Spleen (tissue), 11 donors: ENCODE measurements at regions not wholly inside any gene's neighbourhood (a gene's known extent, or its start where the extent isn't known, plus 50 kb on each side); places are given as distances from the start of the nearest gene placed in this dataset.
A peak's percentile ranks its signal among the peaks of the same experiment; 100 is the strongest.

Experiments used
- DNase-seq: peaks from one replicate; pipeline ENCODE4 v3.0.0-alpha.2; 2020
- H3K27ac ChIP-seq, 8 donors: fragments of 200-600 bp; sonication (generic) in 7 of 8; 1 replicate in 4 of 8; 2 replicates in 4 of 8; pipeline versions ENCODE4 v1.5.0 to v1.8.0; 2016 to 2021; ENCODE audit warnings: inconsistent platforms in 4 of 8, mild to moderate bottlenecking in 4 of 8, moderate library complexity in 1 of 8
- H3K27me3 ChIP-seq, 7 donors: fragments of 200-600 bp; sonication (generic) in 6 of 7; replicated peaks in 1 of 7; 1 replicate in 4 of 7; 2 replicates in 3 of 7; pipeline versions ENCODE4 v1.5.0 to v1.8.0; 2016 to 2021; ENCODE audit warnings: inconsistent platforms in 3 of 7, mild to moderate bottlenecking in 1 of 7
- H3K36me3 ChIP-seq, 6 donors: fragments of 200-600 bp; sonication (generic) in 5 of 6; 1 replicate in 4 of 6; 2 replicates in 2 of 6; pipeline versions ENCODE4 v1.5.0 to v1.8.0; 2016 to 2021; ENCODE audit warnings: inconsistent platforms in 2 of 6
- H3K4me1 ChIP-seq, 6 donors: fragments of 200-600 bp; sonication (generic) in 5 of 6; 1 replicate in 3 of 6; 2 replicates in 3 of 6; pipeline versions ENCODE4 v1.5.0 to v1.8.0; 2016 to 2021; ENCODE audit warnings: inconsistent platforms in 3 of 6
- H3K4me3 ChIP-seq, 8 donors: fragments of 200-600 bp; sonication (generic) in 7 of 8; 1 replicate in 4 of 8; 2 replicates in 4 of 8; pipeline versions ENCODE4 v1.5.0 to v1.8.0; 2016 to 2021; ENCODE audit warnings: inconsistent platforms in 4 of 8, mild to moderate bottlenecking in 4 of 8, moderate library complexity in 2 of 8
- H3K9me3 ChIP-seq, 8 donors: fragments of 200-600 bp; sonication (generic) in 7 of 8; 1 replicate in 4 of 8; 2 replicates in 4 of 8; pipeline versions ENCODE4 v1.5.0 to v1.8.0; 2016 to 2021; ENCODE audit warnings: inconsistent platforms in 4 of 8
- POLR2A ChIP-seq, 3 donors: fragments of 450-650 bp; IDR thresholded peaks; one replicate each; pipeline ENCODE4 v1.5.1; 2017; ENCODE audit warnings: antibody characterized with exemption in 3 of 3, mild to moderate bottlenecking in 1 of 3
- POLR2AphosphoS5 ChIP-seq, 3 donors: sonication (generic); formaldehyde crosslinking; IDR thresholded peaks; one replicate each; pipeline ENCODE4 v1.5.1; 2017; ENCODE audit warnings: antibody characterized with exemption in 3 of 3
- WGBS, 5 donors: extraction: QIAGEN DNeasy Blood & Tissue Kit in 3 of 5; methylation state at CpG; one replicate each; pipeline versions ENCODE4 v1.1.5 to v1.1.7; 2013 to 2018; 5-methylcytosine and 5-hydroxymethylcytosine counted together
- intact Hi-C: fragments of 100-400 bp; cut with DNase I; formaldehyde crosslinking; loops from one replicate; pipeline ENCODE4 v1.15.0; 2023; ENCODE audit warnings: low total_unique reads
- TF ChIP-seq, protein P1 (sequence below), 11 experiments: fragments of 200-600 bp in 7 of 11; fragments of 450-650 bp in 4 of 11; sonication (generic) in 4 of 11; IDR thresholded peaks in 8 of 11; conservative IDR thresholded peaks in 3 of 11; 1 replicate in 7 of 11; 2 replicates in 4 of 11; pipeline versions ENCODE4 v1.4.0 to v1.8.0; 2016 to 2021; ENCODE audit warnings: antibody characterized with exemption in 11 of 11, inconsistent platforms in 4 of 11, mild to moderate bottlenecking in 1 of 11
- donor health status: healthy with polysubstance abuse.
- donor health status: DM: no; HTN: no; CAD: no; lungs with moderate emphysema.
- donor health status: DM: no; HTN: no; CAD: no.
- donor health status: Bipolar disorder and iron deficiency.
- donor health status: healthy.
- donor health status: DM: no; HTN: no; CAD: no.
- donor health status: DM: yes; HTN: yes; CAD: no.

DNA sequence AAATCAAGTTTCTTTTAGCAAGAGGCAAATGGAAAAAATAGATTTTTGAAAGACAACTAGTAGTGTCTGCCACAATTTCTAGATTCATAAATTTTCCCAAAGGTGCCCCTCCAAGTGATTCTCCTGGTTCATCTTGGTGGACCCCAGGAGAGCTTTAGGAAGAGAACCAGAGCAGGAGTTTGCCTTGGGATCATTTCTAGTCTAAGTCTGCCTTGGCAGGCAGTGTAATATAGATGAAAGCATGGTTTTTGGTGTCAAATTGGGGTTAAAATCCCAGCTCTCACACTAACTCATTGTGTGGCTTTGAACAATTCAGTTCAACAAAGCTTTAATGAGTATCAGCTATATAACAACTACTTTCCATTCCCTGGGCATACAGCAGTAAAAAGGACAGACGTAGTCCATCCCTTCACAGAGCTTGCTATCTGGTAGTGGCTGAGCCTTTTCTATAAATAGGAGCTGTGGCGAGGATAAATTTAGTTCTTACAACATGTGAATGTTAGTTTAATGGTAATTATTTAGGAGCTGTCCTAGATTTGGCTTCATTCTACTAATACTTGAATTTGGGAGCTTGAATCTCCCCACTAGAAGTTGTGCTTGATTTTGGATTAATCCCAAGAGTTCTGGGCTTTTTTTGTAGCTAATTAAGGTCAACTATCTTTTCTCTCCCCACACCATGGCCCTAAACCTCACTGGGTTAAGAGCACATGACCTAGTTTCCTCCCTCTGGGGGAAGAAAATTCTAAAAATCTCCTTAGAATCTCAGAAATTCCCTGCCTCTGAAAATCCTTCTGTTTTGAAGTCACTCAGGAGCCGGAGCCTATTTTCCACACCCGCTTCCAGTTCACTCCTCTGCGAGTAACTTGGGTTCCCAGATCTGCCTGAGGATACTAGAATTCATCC lies 197.8 kb downstream of the PCSK1 start:
- intact Hi-C loops = no loop called here
- no peaks in the 10 kb centered on the region for H3K27me3 ChIP-seq
- 66 to 83% (median 77%) methylated on average over 5 of the region's 5 CpGs for WGBS, 5 donors
- TF ChIP-seq, protein P1, sequence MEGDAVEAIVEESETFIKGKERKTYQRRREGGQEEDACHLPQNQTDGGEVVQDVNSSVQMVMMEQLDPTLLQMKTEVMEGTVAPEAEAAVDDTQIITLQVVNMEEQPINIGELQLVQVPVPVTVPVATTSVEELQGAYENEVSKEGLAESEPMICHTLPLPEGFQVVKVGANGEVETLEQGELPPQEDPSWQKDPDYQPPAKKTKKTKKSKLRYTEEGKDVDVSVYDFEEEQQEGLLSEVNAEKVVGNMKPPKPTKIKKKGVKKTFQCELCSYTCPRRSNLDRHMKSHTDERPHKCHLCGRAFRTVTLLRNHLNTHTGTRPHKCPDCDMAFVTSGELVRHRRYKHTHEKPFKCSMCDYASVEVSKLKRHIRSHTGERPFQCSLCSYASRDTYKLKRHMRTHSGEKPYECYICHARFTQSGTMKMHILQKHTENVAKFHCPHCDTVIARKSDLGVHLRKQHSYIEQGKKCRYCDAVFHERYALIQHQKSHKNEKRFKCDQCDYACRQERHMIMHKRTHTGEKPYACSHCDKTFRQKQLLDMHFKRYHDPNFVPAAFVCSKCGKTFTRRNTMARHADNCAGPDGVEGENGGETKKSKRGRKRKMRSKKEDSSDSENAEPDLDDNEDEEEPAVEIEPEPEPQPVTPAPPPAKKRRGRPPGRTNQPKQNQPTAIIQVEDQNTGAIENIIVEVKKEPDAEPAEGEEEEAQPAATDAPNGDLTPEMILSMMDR (IDR thresholded peaks at IDR 0.05 in 8 of 11, conservative IDR thresholded peaks at IDR 0.05 in 3 of 11) = no peak
- TF ChIP-seq POLR2A (IDR thresholded peaks at IDR 0.05) = no peak
- no peak for TF ChIP-seq POLR2AphosphoS5 (IDR thresholded peaks at IDR 0.05)
- peak overlapping the region in 7 of 8 donors; percentile 34 to 70 (median 49) for H3K27ac ChIP-seq
- H3K4me3 ChIP-seq = no peak overlapping the region
- H3K9me3 ChIP-seq = no peaks in the 10 kb centered on the region
- no peak for DNase-seq
- H3K36me3 ChIP-seq = no peaks in the 10 kb centered on the region
- H3K4me1 ChIP-seq = no peaks in the 10 kb centered on the region

DNA sequence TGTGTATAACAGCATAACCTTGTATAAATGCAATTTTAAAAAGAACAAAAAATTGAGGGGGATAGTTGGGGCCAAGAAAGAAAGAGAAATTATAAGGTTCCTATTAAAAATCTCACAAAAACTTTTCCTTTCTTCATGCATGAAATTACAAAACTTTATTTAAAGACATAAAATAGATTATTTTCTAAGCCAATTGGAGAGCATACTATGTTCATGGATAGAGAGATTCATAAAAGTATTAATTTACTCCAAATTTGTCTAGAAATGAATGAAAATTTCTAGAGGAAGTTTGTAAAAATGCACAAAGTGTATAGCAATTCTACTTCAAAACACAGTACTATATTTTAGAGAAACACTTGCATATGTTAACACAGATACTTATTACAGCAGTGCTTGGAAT lies 200.4 kb downstream of the PCSK1 start:
- intact Hi-C loops = no loop called here

DNA sequence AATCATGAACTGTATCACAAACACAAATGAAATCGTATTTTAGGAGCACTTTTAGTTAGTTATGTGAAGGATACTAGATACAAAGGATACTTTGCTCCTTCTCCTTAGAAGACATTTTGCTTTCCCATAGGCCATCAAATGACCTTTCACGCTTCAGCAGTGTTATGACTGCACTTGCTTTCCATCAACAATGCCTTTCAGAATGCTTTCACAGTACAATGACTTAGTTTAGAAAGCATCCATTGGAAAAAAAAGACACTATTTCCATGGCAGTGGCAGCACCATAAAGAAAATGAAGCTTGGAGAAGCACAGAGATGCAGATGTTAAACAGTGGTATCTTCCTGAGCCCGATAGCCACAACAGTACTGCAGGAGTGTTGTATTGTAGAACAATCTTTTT lies 203.9 kb downstream of the PCSK1 start:
- no peak for DNase-seq
- no peaks in the 10 kb centered on the region for H3K36me3 ChIP-seq
- no peak overlapping the region for H3K27ac ChIP-seq
- H3K4me1 ChIP-seq = no peaks in the 10 kb centered on the region
- no peak overlapping the region for H3K4me3 ChIP-seq
- H3K27me3 ChIP-seq = no peaks in the 10 kb centered on the region
- TF ChIP-seq, protein P1 (IDR thresholded peaks at IDR 0.05 in 8 of 11, conservative IDR thresholded peaks at IDR 0.05 in 3 of 11) = no peak
- TF ChIP-seq POLR2AphosphoS5 (IDR thresholded peaks at IDR 0.05) (no peak), POLR2A (IDR thresholded peaks at IDR 0.05) (no peak)
- intact Hi-C loops = no loop called here
- H3K9me3 ChIP-seq = no peaks in the 10 kb centered on the region
- WGBS, 5 donors = 86 to 96% (median 89%) methylated on average over 3 of the region's 3 CpGs

More for the DNA sequence above, 200.4 kb downstream of the PCSK1 start:
- Histone ChIP-seq H3K4me1 (no peaks in the 10 kb centered on the region), H3K36me3 (no peaks in the 10 kb centered on the region), H3K27ac (no peak overlapping the region), H3K9me3 (no peaks in the 10 kb centered on the region), H3K27me3 (no peaks in the 10 kb centered on the region), H3K4me3 (no peak overlapping the region)
- no peak for DNase-seq
- TF ChIP-seq, protein P1 (IDR thresholded peaks at IDR 0.05 in 8 of 11, conservative IDR thresholded peaks at IDR 0.05 in 3 of 11) = no peak
- TF ChIP-seq POLR2A (IDR thresholded peaks at IDR 0.05) (no peak), POLR2AphosphoS5 (IDR thresholded peaks at IDR 0.05) (no peak)

DNA sequence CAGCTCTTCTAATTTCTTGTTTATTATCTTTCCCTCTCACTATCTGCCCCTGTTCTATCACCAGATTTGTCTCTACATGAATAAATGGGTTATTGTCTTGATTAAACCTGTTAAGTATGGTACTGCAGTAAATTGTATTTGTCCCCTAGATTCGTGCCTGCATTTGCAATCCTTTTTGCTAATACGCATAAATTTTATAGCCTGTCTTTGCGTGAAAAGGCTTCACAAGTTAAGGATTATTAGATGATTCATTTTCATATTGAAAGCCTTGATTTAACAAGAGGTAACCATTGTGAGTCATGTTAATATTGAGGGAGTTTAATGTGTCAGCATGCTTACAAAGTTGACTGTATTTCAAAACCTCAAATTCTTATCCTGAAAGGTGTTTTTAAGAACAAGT lies 204.6 kb downstream of the PCSK1 start:
- Histone ChIP-seq H3K9me3 (no peaks in the 10 kb centered on the region), H3K36me3 (no peaks in the 10 kb centered on the region), H3K27me3 (no peaks in the 10 kb centered on the region), H3K4me1 (no peaks in the 10 kb centered on the region), H3K27ac (no peak overlapping the region), H3K4me3 (no peak overlapping the region)
- TF ChIP-seq, protein P1 (IDR thresholded peaks at IDR 0.05 in 8 of 11, conservative IDR thresholded peaks at IDR 0.05 in 3 of 11) = no peak
- TF ChIP-seq POLR2AphosphoS5 (IDR thresholded peaks at IDR 0.05) (no peak), POLR2A (IDR thresholded peaks at IDR 0.05) (no peak)
- intact Hi-C loops = no loop called here
- whole genome bisulfite sequencing, 5 donors = 66 to 92% (median 86%) methylated on average over 3 of the region's 3 CpGs
- DNase-seq = no peak
